ENCODE measurements at regions not wholly inside any gene's neighbourhood (a gene's known extent, or its start where the extent isn't known, plus 50 kb on each side); places are given as distances from the start of the nearest gene placed in this dataset.

- TF ChIP-seq, protein P1, sequence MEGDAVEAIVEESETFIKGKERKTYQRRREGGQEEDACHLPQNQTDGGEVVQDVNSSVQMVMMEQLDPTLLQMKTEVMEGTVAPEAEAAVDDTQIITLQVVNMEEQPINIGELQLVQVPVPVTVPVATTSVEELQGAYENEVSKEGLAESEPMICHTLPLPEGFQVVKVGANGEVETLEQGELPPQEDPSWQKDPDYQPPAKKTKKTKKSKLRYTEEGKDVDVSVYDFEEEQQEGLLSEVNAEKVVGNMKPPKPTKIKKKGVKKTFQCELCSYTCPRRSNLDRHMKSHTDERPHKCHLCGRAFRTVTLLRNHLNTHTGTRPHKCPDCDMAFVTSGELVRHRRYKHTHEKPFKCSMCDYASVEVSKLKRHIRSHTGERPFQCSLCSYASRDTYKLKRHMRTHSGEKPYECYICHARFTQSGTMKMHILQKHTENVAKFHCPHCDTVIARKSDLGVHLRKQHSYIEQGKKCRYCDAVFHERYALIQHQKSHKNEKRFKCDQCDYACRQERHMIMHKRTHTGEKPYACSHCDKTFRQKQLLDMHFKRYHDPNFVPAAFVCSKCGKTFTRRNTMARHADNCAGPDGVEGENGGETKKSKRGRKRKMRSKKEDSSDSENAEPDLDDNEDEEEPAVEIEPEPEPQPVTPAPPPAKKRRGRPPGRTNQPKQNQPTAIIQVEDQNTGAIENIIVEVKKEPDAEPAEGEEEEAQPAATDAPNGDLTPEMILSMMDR (IDR thresholded peaks at IDR 0.05; ENCODE audit: control extremely low read depth, extremely low read depth, low read depth, missing control alignments) = no peak
- POLR2A ChIA-PET = no interaction called here
- DNase-seq (ENCODE audit: extremely low spot score) = no peak
- CTCF ChIA-PET = no interaction called here
Observed at GRCh38 chr2:66030553-66030952, 404.4 kb upstream of the MEIS1 start.

GRCh38 chr2:66024391-66024790, 410.5 kb upstream of the MEIS1 start:
- TF ChIP-seq, protein P1 (IDR thresholded peaks at IDR 0.05; ENCODE audit: control extremely low read depth, extremely low read depth, low read depth, missing control alignments) = no peak
- POLR2A ChIA-PET = no interaction called here
- CTCF ChIA-PET = interaction anchor here (2.1 kb wide), 1 partner anchor 15 kb away, joined by 4 read pairs; no protein-coding TSS in a partner anchor
- DNase-seq (ENCODE audit: extremely low spot score) = no peak

DNA sequence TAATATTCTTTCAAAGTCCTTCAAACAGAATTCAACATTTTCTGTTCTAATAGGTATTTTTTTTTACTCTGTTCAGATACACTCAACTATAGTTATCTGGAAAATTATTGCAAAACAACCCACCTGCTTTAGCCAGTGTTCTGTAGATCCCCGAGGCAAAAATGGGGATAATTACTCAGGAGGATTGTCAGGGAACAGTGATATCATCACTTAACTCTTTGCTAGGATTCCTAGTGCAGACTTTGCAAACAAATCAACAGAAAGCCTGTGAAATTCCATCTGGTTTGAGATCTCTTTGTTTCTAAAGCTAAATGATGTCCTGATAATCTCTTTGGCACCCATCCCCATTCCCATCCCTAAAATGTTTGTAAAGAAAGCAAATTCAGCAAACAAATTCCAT, 413.6 kb upstream of the MEIS1 start:
- TF ChIP-seq, protein P1 (IDR thresholded peaks at IDR 0.05; ENCODE audit: control extremely low read depth, extremely low read depth, low read depth, missing control alignments) = no peak
- ChIA-PET CTCF (no interaction called here), POLR2A (no interaction called here)
- no peak for DNase-seq (ENCODE audit: extremely low spot score)

GRCh38 chr2:66017763-66018162, 417.2 kb upstream of the MEIS1 start:
- TF ChIP-seq, protein P1 (IDR thresholded peaks at IDR 0.05; ENCODE audit: control extremely low read depth, extremely low read depth, low read depth, missing control alignments) = no peak
- ChIA-PET POLR2A (no interaction called here), CTCF (interaction anchor here (1.2 kb wide), 1 partner anchor 11 kb away, joined by 3 read pairs; no protein-coding TSS in a partner anchor)
- no peak for DNase-seq (ENCODE audit: extremely low spot score)

GRCh38 chr2:66014450-66014849, 420.5 kb upstream of the MEIS1 start:
- TF ChIP-seq, protein P1 (IDR thresholded peaks at IDR 0.05; ENCODE audit: control extremely low read depth, extremely low read depth, low read depth, missing control alignments) = no peak
- no peak for DNase-seq (ENCODE audit: extremely low spot score)
- CTCF ChIA-PET = no interaction called here
- POLR2A ChIA-PET = no interaction called here

DNA sequence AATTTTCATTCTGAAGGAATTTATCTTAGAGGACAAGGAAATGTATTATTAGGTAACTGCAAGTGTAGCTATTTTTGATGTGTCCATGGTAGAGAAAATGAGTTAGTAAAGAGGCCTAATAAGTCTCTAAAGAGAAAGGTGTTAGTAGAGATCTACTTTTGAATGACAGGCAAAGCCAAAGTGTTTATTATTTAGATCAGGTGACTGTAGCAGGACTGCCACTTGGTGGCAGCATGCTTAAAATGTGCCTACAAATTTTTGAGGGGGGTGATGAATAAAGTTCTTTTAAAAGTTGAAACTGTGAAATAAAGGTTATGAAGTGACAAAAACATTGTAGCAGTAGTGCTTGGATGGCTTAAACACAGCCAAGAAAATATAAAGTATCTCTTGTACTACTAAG, 421.5 kb upstream of the MEIS1 start:
- TF ChIP-seq, protein P1 (IDR thresholded peaks at IDR 0.05; ENCODE audit: control extremely low read depth, extremely low read depth, low read depth, missing control alignments) = peak; percentile 25
- DNase-seq (ENCODE audit: extremely low spot score) = no peak
- CTCF ChIA-PET = interaction anchor here (1.1 to 1.5 kb wide), 3 partner anchors 14 to 16 kb away, joined by 3 to 4 read pairs (median 3); no protein-coding TSS in a partner anchor
- POLR2A ChIA-PET = no interaction called here

DNA sequence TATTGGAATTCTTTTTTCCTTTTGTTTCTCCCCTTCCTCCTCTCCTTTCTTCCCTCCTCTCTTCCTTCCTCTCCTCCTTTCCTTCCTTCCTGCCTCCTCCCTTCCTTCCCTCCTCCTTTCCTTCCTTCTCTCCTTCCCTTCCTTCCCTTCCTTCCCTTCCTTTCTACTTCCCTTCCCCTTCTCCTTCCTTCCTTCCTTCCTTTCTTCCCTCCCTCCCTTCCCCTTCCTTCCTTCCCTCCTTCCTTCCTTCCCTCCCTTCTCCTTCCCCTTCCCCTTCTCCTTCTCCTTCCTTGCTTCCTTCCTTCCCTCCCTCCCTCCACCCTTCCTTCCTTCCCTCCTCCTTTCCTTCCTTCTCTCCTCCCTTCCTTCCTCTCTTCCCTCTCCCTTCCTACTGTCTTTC, 431.0 kb upstream of the MEIS1 start:
- ChIA-PET POLR2A (no interaction called here), CTCF (no interaction called here)

More for the DNA sequence above, 431.0 kb upstream of the MEIS1 start:
- TF ChIP-seq, protein P1 (IDR thresholded peaks at IDR 0.05; ENCODE audit: control extremely low read depth, extremely low read depth, low read depth, missing control alignments) = no peak
- DNase-seq (ENCODE audit: extremely low spot score) = no peak

All from GM10248 (cell line).